HepG2 (cell line): ENCODE measurements at regions not wholly inside any gene's neighbourhood (a gene's known extent, or its start where the extent isn't known, plus 50 kb on each side); places are given as distances from the start of the nearest gene placed in this dataset.

Source experiments
- ATAC-seq: fragments of 200-7000 bp; cut with Tn5 transposase; 3 replicates; pipeline ENCODE4 v1.9.1; 2020; ENCODE audit warnings: mild to moderate bottlenecking, moderate library complexity
- BruUV-seq: library from RNA; stranded (reverse); fragments of 400-500 nt; replicated peaks from 2 replicates; lab custom pipeline; 2021; lab: Mats Ljungman, UMichigan
- CTCF ChIA-PET: fragments of 300-600 bp; formaldehyde crosslinking; extraction: SDS; loops from one replicate; lab custom pipeline; 2021; ENCODE audit warnings: low total read pairs, inconsistent platforms, low intra/inter-chr PET ratio; lab: Yijun Ruan, JAX
- POLR2A ChIA-PET: fragments of 350-600 bp; sonication (Branson Sonifier 250); formaldehyde crosslinking; loops from one replicate; lab custom pipeline; 2020; ENCODE audit warnings: antibody characterized with exemption, inconsistent platforms; lab: Yijun Ruan, JAX
- DNase-seq: peaks from one replicate; pipeline ENCODE4 v3.0.0-alpha.2; 2015; ENCODE audit warnings: low spot score
- FAIRE-seq: peaks from 3 replicates; lab custom pipeline; 2011; peaks lifted over from hg19 to GRCh38; lab: Jason Lieb, UNC
- H2AFZ ChIP-seq: one replicate; pipeline ENCODE4 v1.6.1; 2011; ENCODE audit warnings: low read length, inconsistent platforms
- H3K27ac ChIP-seq: fragments of 300-600 bp; 3 replicates; pipeline ENCODE4 v1.8.0; 2011; ENCODE audit warnings: mixed run types, mild to moderate bottlenecking, mixed read lengths, low read length, inconsistent platforms; ENCODE audit not compliant: insufficient read depth; ENCODE audit errors: extremely low read length
- H3K27me3 ChIP-seq, 2 experiments: fragments of 200-600 bp in 1 of 2; 2 replicates in 1 of 2; 3 replicates in 1 of 2; pipeline versions ENCODE4 v1.6.0 to v1.8.0; 2011; ENCODE audit warnings: low read length in 2 of 2, mild to moderate bottlenecking in 2 of 2, moderate library complexity in 2 of 2, inconsistent platforms in 1 of 2; ENCODE audit not compliant: insufficient read depth in 2 of 2, control insufficient read depth in 1 of 2
- H3K36me3 ChIP-seq, 2 experiments: fragments of 200-600 bp in 1 of 2; replicated peaks in 1 of 2; 2 replicates in 1 of 2; 3 replicates in 1 of 2; pipeline versions ENCODE4 v1.5.1 to v1.8.0; 2011; ENCODE audit warnings: low read length in 2 of 2, inconsistent platforms in 1 of 2; ENCODE audit not compliant: insufficient read depth in 2 of 2, control insufficient read depth in 1 of 2
- H3K4me1 ChIP-seq: 2 replicates; pipeline ENCODE4 v1.5.1; 2012; ENCODE audit warnings: low read length, inconsistent platforms; ENCODE audit not compliant: insufficient read depth
- H3K4me2 ChIP-seq: 2 replicates; pipeline ENCODE4 v1.6.0; 2011; ENCODE audit warnings: low read depth, low read length, inconsistent platforms
- H3K4me3 ChIP-seq, 3 experiments: fragments of 200-600 bp in 1 of 3; sonication (generic), shearing (Covaris generic) in 1 of 3; replicated peaks in 1 of 3; 2 replicates each; pipeline ENCODE4 v1.5.1; 2011 to 2016; ENCODE audit warnings: low read length in 3 of 3, inconsistent platforms in 2 of 3, low read depth in 2 of 3, mild to moderate bottlenecking in 2 of 3, control low read depth in 1 of 3, mixed read lengths in 1 of 3; ENCODE audit not compliant: insufficient read depth in 1 of 3
- H3K79me2 ChIP-seq: one replicate; pipeline ENCODE4 v1.6.1; 2011; ENCODE audit warnings: low read length, inconsistent platforms; ENCODE audit not compliant: insufficient read depth
- H3K9ac ChIP-seq: 2 replicates; pipeline ENCODE4 v1.6.0; 2011; ENCODE audit warnings: mild to moderate bottlenecking, low read depth, low read length, inconsistent platforms; ENCODE audit not compliant: insufficient read depth
- H3K9me3 ChIP-seq: 2 replicates; pipeline ENCODE4 v1.5.1; 2012; ENCODE audit warnings: mild to moderate bottlenecking, low read length
- H4K20me1 ChIP-seq: 2 replicates; pipeline ENCODE4 v1.6.0; 2011; ENCODE audit warnings: inconsistent platforms, mild to moderate bottlenecking, low read length, moderate library complexity; ENCODE audit not compliant: insufficient read depth
- DNMT1 ChIP-seq: sonication (generic); formaldehyde crosslinking; IDR thresholded peaks from 2 replicates; pipeline ENCODE4 v1.5.1; 2020; ENCODE audit warnings: mild to moderate bottlenecking, missing genetic modification reagents
- ELF4 ChIP-seq: sonication (generic); formaldehyde crosslinking; IDR thresholded peaks from 2 replicates; pipeline ENCODE4 v1.5.0; 2020; ENCODE audit warnings: missing genetic modification reagents, mild to moderate bottlenecking, moderate library complexity, borderline replicate concordance
- FOXA1 ChIP-seq, 2 experiments: fragments of 450-650 bp in 1 of 2; sonication (generic) in 1 of 2; formaldehyde crosslinking in 1 of 2; IDR thresholded peaks; 2 replicates each; pipeline versions ENCODE4 v1.4.0 to v1.6.1; 2016 to 2020; ENCODE audit warnings: missing genetic modification reagents in 1 of 2
- LCORL ChIP-seq, 2 experiments: fragments of 450-650 bp in 1 of 2; sonication (generic) in 1 of 2; formaldehyde crosslinking in 1 of 2; IDR thresholded peaks; 2 replicates each; pipeline versions ENCODE4 v1.5.0 to v1.6.1; 2017 to 2020; ENCODE audit warnings: antibody characterized with exemption in 1 of 2, missing genetic modification reagents in 1 of 2
- NKX3-1 ChIP-seq: sonication (generic); formaldehyde crosslinking; IDR thresholded peaks from 2 replicates; pipeline ENCODE4 v1.5.0; 2020; ENCODE audit warnings: missing genetic modification reagents
- PAWR ChIP-seq: sonication (generic); formaldehyde crosslinking; IDR thresholded peaks from 2 replicates; pipeline ENCODE4 v1.4.0; 2020; ENCODE audit warnings: missing genetic modification reagents, mild to moderate bottlenecking, borderline replicate concordance
- PCBP1 ChIP-seq: fragments of 200-400 bp; formaldehyde crosslinking; IDR thresholded peaks from 2 replicates; pipeline ENCODE4 v1.6.1; 2017; ENCODE audit warnings: mild to moderate bottlenecking, low read depth, low read length, borderline replicate concordance
- PITX1 ChIP-seq: sonication (generic); formaldehyde crosslinking; IDR thresholded peaks from 2 replicates; pipeline ENCODE4 v1.5.1; 2020; ENCODE audit warnings: mild to moderate bottlenecking, missing genetic modification reagents
- ZFYVE20 ChIP-seq: sonication (generic); formaldehyde crosslinking; IDR thresholded peaks from 2 replicates; pipeline ENCODE4 v1.8.0; 2023; ENCODE audit warnings: low read depth, mild to moderate bottlenecking, moderate library complexity, missing genetic modification reagents, borderline replicate concordance
- ZNF24 ChIP-seq: fragments of 450-650 bp; IDR thresholded peaks from 2 replicates; pipeline ENCODE4 v1.6.1; 2017; ENCODE audit warnings: antibody characterized with exemption, mild to moderate bottlenecking
- ZNF331 ChIP-seq: sonication (generic); formaldehyde crosslinking; IDR thresholded peaks from 2 replicates; pipeline ENCODE4 v1.4.0; 2020; ENCODE audit warnings: missing genetic modification reagents
- ZNF501 ChIP-seq: sonication (generic); formaldehyde crosslinking; IDR thresholded peaks from 2 replicates; pipeline ENCODE4 v1.5.1; 2020; ENCODE audit warnings: mild to moderate bottlenecking, moderate library complexity, missing genetic modification reagents
- ZNF530 ChIP-seq: sonication (generic); formaldehyde crosslinking; IDR thresholded peaks from 2 replicates; pipeline ENCODE4 v1.5.0; 2020; ENCODE audit warnings: low read depth, mild to moderate bottlenecking, missing genetic modification reagents
- ZNF549 ChIP-seq: sonication (generic); formaldehyde crosslinking; IDR thresholded peaks from 2 replicates; pipeline ENCODE4 v1.5.0; 2020; ENCODE audit warnings: missing genetic modification reagents
- WGBS: methylation state at CpG from one replicate; pipeline ENCODE4 v1.1.6; 2017; ENCODE audit warnings: low lambda C conversion rate; 5-methylcytosine and 5-hydroxymethylcytosine counted together
- in situ Hi-C: cut with HindIII; loops from 2 replicates; pipeline ENCODE4 v1.10.0; 2017; ENCODE audit warnings: low pct_unique_long_range_greater_than_20kb; ENCODE audit not compliant: extremely low pct_ligation_motif_present
- intact Hi-C: fragments of 100-400 bp; cut with micrococcal nuclease; formaldehyde crosslinking; loops from one replicate; pipeline ENCODE4 v1.10.0; 2022; ENCODE audit not compliant: unreplicated experiment
- TF ChIP-seq, protein P1 (sequence below): sonication (generic); formaldehyde crosslinking; IDR thresholded peaks from 2 replicates; pipeline ENCODE4 v1.4.0; 2020; ENCODE audit warnings: mild to moderate bottlenecking, missing genetic modification reagents

DNA sequence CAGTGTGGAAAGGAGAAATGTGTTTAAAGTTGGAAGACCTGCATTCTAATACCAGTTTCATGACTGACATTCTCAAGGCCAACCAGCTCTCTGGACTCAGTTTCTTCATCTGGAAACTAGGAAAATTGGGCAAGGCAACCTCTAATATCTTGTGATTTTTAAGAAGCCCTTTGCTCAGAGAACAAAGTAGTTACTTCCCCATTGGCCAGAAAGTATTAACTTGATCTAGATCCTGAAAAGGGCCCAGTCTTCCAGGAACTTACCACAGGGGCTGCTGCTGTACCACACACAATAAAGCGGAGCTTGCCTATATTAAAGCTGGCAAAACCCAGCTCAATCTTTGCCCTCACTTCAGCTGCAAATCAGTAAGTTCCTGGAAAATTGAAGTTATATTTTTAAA is 155.6 kb upstream of the ADO start:
- ATAC-seq (no peak), DNase-seq (no peak), FAIRE-seq (no peak)
- intact Hi-C loops (no loop called here), in situ Hi-C loops (no loop called here)
- Histone ChIP-seq H3K27ac (no peak overlapping the region), H3K4me3 (no peak overlapping the region), H3K9me3 (no peaks in the 10 kb centered on the region), H3K36me3 (no peaks in the 10 kb centered on the region), H4K20me1 (no peaks in the 10 kb centered on the region), H3K27me3 (no peaks in the 10 kb centered on the region), H3K79me2 (no peaks in the 10 kb centered on the region), H3K4me1 (no peaks in the 10 kb centered on the region), H3K4me2 (no peak overlapping the region), H2AFZ (no peak overlapping the region), H3K9ac (no peak overlapping the region)
- TF ChIP-seq PITX1 (CRISPR knock-in tag) (no peak), ZFYVE20 (CRISPR knock-in tag) (no peak), ZNF24 (no peak), NKX3-1 (CRISPR knock-in tag) (no peak), LCORL (IDR thresholded peaks at IDR 0.05) (no peak), LCORL (CRISPR knock-in tag; IDR thresholded peaks at IDR 0.05) (no peak), PCBP1 (no peak), ZNF331 (CRISPR knock-in tag) (no peak), PAWR (CRISPR knock-in tag) (no peak), ELF4 (CRISPR knock-in tag) (no peak), ZNF549 (CRISPR knock-in tag) (no peak), DNMT1 (CRISPR knock-in tag) (no peak), ZNF501 (no peak), FOXA1 (IDR thresholded peaks at IDR 0.05) (no peak), FOXA1 (CRISPR knock-in tag; IDR thresholded peaks at IDR 0.05) (no peak), ZNF530 (CRISPR knock-in tag) (no peak)
- TF ChIP-seq, protein P1, sequence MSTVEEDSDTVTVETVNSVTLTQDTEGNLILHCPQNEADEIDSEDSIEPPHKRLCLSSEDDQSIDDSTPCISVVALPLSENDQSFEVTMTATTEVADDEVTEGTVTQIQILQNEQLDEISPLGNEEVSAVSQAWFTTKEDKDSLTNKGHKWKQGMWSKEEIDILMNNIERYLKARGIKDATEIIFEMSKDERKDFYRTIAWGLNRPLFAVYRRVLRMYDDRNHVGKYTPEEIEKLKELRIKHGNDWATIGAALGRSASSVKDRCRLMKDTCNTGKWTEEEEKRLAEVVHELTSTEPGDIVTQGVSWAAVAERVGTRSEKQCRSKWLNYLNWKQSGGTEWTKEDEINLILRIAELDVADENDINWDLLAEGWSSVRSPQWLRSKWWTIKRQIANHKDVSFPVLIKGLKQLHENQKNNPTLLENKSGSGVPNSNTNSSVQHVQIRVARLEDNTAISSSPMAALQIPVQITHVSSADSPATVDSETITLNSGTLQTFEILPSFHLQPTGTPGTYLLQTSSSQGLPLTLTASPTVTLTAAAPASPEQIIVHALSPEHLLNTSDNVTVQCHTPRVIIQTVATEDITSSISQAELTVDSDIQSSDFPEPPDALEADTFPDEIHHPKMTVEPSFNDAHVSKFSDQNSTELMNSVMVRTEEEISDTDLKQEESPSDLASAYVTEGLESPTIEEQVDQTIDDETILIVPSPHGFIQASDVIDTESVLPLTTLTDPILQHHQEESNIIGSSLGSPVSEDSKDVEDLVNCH (CRISPR knock-in tag), result no peak
- POLR2A ChIA-PET, result no interaction called here
- BruUV-seq, result no TSS peak
- CTCF ChIA-PET, result no interaction called here
- WGBS, result 45% methylated on average over 1 of the region's 1 CpG
